Memory B cell (primary cell): ENCODE measurements at regions not wholly inside any gene's neighbourhood (a gene's known extent, or its start where the extent isn't known, plus 50 kb on each side); places are given as distances from the start of the nearest gene placed in this dataset.
"Not testable (repeated sequence)": the region's sequence is repeated elsewhere in the genome, so short reads cannot be mapped to it uniquely, and the experiment has no call there.

Experiments
- ATAC-seq: fragments of 150-1000 bp; cut with Tn5 transposase; 2 replicates; pipeline ENCODE4 v1.10.0; 2021; ENCODE audit warnings: low read depth, mild to moderate bottlenecking, moderate library complexity
- DNase-seq, 2 donors: peaks; one replicate each; pipeline ENCODE4 v3.0.0; 2022; ENCODE audit warnings: low spot score in 2 of 2
- H3K27ac Mint-ChIP-seq: one replicate; pipeline ENCODE4 v1.8.0; 2022; ENCODE audit warnings: mild to moderate bottlenecking, moderate library complexity, mixed read lengths
- H3K27me3 Mint-ChIP-seq: one replicate; pipeline ENCODE4 v1.8.0; 2022; ENCODE audit warnings: mixed read lengths
- H3K36me3 Mint-ChIP-seq: one replicate; pipeline ENCODE4 v1.8.0; 2022; ENCODE audit warnings: mild to moderate bottlenecking, mixed read lengths
- H3K4me1 Mint-ChIP-seq: one replicate; pipeline ENCODE4 v1.8.0; 2022; ENCODE audit warnings: mixed read lengths
- H3K4me3 Mint-ChIP-seq: one replicate; pipeline ENCODE4 v1.8.0; 2022; ENCODE audit warnings: mild to moderate bottlenecking, moderate library complexity, mixed read lengths
- H3K9me3 Mint-ChIP-seq: one replicate; pipeline ENCODE4 v1.8.0; 2022; ENCODE audit warnings: mixed read lengths

- H3K27me3 Mint-ChIP-seq = no peaks in the 10 kb centered on the region
- DNase-seq = no peak
- H3K36me3 Mint-ChIP-seq = no peaks in the 10 kb centered on the region
- ATAC-seq = peak; percentile 53
- H3K9me3 Mint-ChIP-seq = no peaks in the 10 kb centered on the region
- H3K4me1 Mint-ChIP-seq = peaks cover 7% of the 10 kb centered on the region
- peak overlapping the region; percentile 14 for H3K4me3 Mint-ChIP-seq
- H3K27ac Mint-ChIP-seq = no peak overlapping the region
Observed at GRCh38 chrY:14300775-14301174, 223.6 kb upstream of the NLGN4Y start.

GRCh38 chrY:14301552-14301951 is 222.8 kb upstream of the NLGN4Y start:
- Mint-ChIP-seq H3K4me3 (no peak overlapping the region), H3K9me3 (no peaks in the 10 kb centered on the region), H3K4me1 (peaks cover 7% of the 10 kb centered on the region), H3K27ac (no peak overlapping the region), H3K27me3 (no peaks in the 10 kb centered on the region), H3K36me3 (no peaks in the 10 kb centered on the region)
- ATAC-seq = no peak
- DNase-seq = no peak

- H3K27ac Mint-ChIP-seq = peak overlapping the region; percentile 26
- H3K4me1 Mint-ChIP-seq = peaks cover 4% of the 10 kb centered on the region
- no peak overlapping the region for H3K4me3 Mint-ChIP-seq
- H3K27me3 Mint-ChIP-seq = no peaks in the 10 kb centered on the region
- no peak for DNase-seq
- no peaks in the 10 kb centered on the region for H3K9me3 Mint-ChIP-seq
- H3K36me3 Mint-ChIP-seq = no peaks in the 10 kb centered on the region
- ATAC-seq = no peak
Observed at GRCh38 chrY:14328677-14329345, 195.5 kb upstream of the NLGN4Y start.

GRCh38 chrY:14330362-14330761 is 194.0 kb upstream of the NLGN4Y start:
- ATAC-seq (no peak), DNase-seq (no peak)
- Mint-ChIP-seq H3K36me3 (no peaks in the 10 kb centered on the region), H3K9me3 (no peaks in the 10 kb centered on the region), H3K4me1 (peaks cover 4% of the 10 kb centered on the region), H3K4me3 (no peak overlapping the region), H3K27me3 (no peaks in the 10 kb centered on the region), H3K27ac (no peak overlapping the region)

- Mint-ChIP-seq H3K27me3 (no peaks in the 10 kb centered on the region), H3K9me3 (no peaks in the 10 kb centered on the region), H3K4me1 (peaks cover 16% of the 10 kb centered on the region), H3K27ac (peak overlapping the region; percentile 99), H3K36me3 (no peaks in the 10 kb centered on the region), H3K4me3 (no peak overlapping the region)
- DNase-seq = no peak
- ATAC-seq = no peak
Observed at GRCh38 chrY:14339524-14339923, 184.8 kb upstream of the NLGN4Y start.

GRCh38 chrY:14340459-14341143 is 183.7 kb upstream of the NLGN4Y start:
- ATAC-seq (peak; percentile 71), DNase-seq (peak in 1 of 2 donors; percentile 55)
- H3K36me3 Mint-ChIP-seq = no peaks in the 10 kb centered on the region
- peaks cover 18% of the 10 kb centered on the region for H3K4me1 Mint-ChIP-seq
- peak overlapping the region; percentile 71 for H3K4me3 Mint-ChIP-seq
- no peaks in the 10 kb centered on the region for H3K27me3 Mint-ChIP-seq
- H3K27ac Mint-ChIP-seq = peak overlapping the region; percentile 99
- H3K9me3 Mint-ChIP-seq = no peaks in the 10 kb centered on the region

GRCh38 chrY:14344648-14345333 is 179.5 kb upstream of the NLGN4Y start:
- no peaks in the 10 kb centered on the region for H3K36me3 Mint-ChIP-seq
- ATAC-seq (peak; percentile 58), DNase-seq (peak in 1 of 2 donors; percentile 40)
- peak overlapping the region; percentile 99 for H3K27ac Mint-ChIP-seq
- no peaks in the 10 kb centered on the region for H3K9me3 Mint-ChIP-seq
- peaks cover 15% of the 10 kb centered on the region for H3K4me1 Mint-ChIP-seq
- no peaks in the 10 kb centered on the region for H3K27me3 Mint-ChIP-seq
- peak overlapping the region; percentile 66 for H3K4me3 Mint-ChIP-seq

- H3K4me1 Mint-ChIP-seq = no peaks in the 10 kb centered on the region
- no peak overlapping the region for H3K27ac Mint-ChIP-seq
- peaks cover 4% of the 10 kb centered on the region for H3K9me3 Mint-ChIP-seq
- peaks cover 7% of the 10 kb centered on the region for H3K36me3 Mint-ChIP-seq
- no peak for ATAC-seq
- H3K27me3 Mint-ChIP-seq = no peaks in the 10 kb centered on the region
- DNase-seq = no peak
- no peak overlapping the region for H3K4me3 Mint-ChIP-seq
Observed at GRCh38 chrY:14351590-14351989, 172.7 kb upstream of the NLGN4Y start.

GRCh38 chrY:14356154-14356553 is 168.2 kb upstream of the NLGN4Y start:
- Mint-ChIP-seq H3K27ac (no peak overlapping the region), H3K27me3 (peaks cover 6% of the 10 kb centered on the region), H3K36me3 (peaks cover 14% of the 10 kb centered on the region), H3K4me3 (no peak overlapping the region), H3K4me1 (no peaks in the 10 kb centered on the region), H3K9me3 (peaks cover 13% of the 10 kb centered on the region)
- no peak for DNase-seq
- ATAC-seq = no peak

- Mint-ChIP-seq H3K36me3 (peaks cover 11% of the 10 kb centered on the region), H3K27ac (no peak overlapping the region), H3K4me3 (no peak overlapping the region), H3K4me1 (peaks cover 4% of the 10 kb centered on the region), H3K27me3 (peaks cover 6% of the 10 kb centered on the region), H3K9me3 (peaks cover 15% of the 10 kb centered on the region)
- ATAC-seq (no peak), DNase-seq (no peak)
Observed at GRCh38 chrY:14360748-14361500, 163.4 kb upstream of the NLGN4Y start.

GRCh38 chrY:14373608-14374007 is 150.7 kb upstream of the NLGN4Y start:
- no peak for ATAC-seq
- Mint-ChIP-seq H3K36me3 (no peaks in the 10 kb centered on the region), H3K27me3 (no peaks in the 10 kb centered on the region), H3K27ac (no peak overlapping the region), H3K4me1 (peaks cover 2% of the 10 kb centered on the region), H3K4me3 (no peak overlapping the region), H3K9me3 (no peaks in the 10 kb centered on the region)
- DNase-seq = no peak

GRCh38 chrY:14378217-14378616 is 146.1 kb upstream of the NLGN4Y start:
- no peaks in the 10 kb centered on the region for H3K9me3 Mint-ChIP-seq
- no peaks in the 10 kb centered on the region for H3K36me3 Mint-ChIP-seq
- no peak overlapping the region for H3K4me3 Mint-ChIP-seq
- DNase-seq = no peak
- H3K27me3 Mint-ChIP-seq = no peaks in the 10 kb centered on the region
- H3K4me1 Mint-ChIP-seq = peaks cover 2% of the 10 kb centered on the region
- peak overlapping the region; percentile 82 for H3K27ac Mint-ChIP-seq
- peak; percentile 38 for ATAC-seq

GRCh38 chrY:14410549-14411030 is 113.7 kb upstream of the NLGN4Y start:
- not testable (repeated sequence) for H3K36me3 Mint-ChIP-seq, H3K9me3 Mint-ChIP-seq, H3K4me3 Mint-ChIP-seq, H3K27ac Mint-ChIP-seq, H3K4me1 Mint-ChIP-seq, DNase-seq, ATAC-seq, H3K27me3 Mint-ChIP-seq

GRCh38 chrY:14411334-14411733 is 113.0 kb upstream of the NLGN4Y start:
- Mint-ChIP-seq H3K4me3 (no peak overlapping the region), H3K27me3 (peaks cover 3% of the 10 kb centered on the region), H3K36me3 (no peaks in the 10 kb centered on the region), H3K27ac (no peak overlapping the region), H3K4me1 (no peaks in the 10 kb centered on the region), H3K9me3 (no peaks in the 10 kb centered on the region)
- ATAC-seq (no peak), DNase-seq (no peak)
